ENCODE measurements at regions not wholly inside any gene's neighbourhood (a gene's known extent, or its start where the extent isn't known, plus 50 kb on each side); places are given as distances from the start of the nearest gene placed in this dataset.

GRCh38 chrX:33415459-33415858, 204.1 kb upstream of the DMD start:
- ATAC-seq (no peak), DNase-seq (ENCODE audit: low read depth, low spot score) (no peak), FAIRE-seq (no peak)
- in situ Hi-C loops (cut with MboI): no loop called here
- TF ChIP-seq YY1 (IDR thresholded peaks at IDR 0.05; ENCODE audit: low read depth, low read length): no peak
- TF ChIP-seq, protein P1, sequence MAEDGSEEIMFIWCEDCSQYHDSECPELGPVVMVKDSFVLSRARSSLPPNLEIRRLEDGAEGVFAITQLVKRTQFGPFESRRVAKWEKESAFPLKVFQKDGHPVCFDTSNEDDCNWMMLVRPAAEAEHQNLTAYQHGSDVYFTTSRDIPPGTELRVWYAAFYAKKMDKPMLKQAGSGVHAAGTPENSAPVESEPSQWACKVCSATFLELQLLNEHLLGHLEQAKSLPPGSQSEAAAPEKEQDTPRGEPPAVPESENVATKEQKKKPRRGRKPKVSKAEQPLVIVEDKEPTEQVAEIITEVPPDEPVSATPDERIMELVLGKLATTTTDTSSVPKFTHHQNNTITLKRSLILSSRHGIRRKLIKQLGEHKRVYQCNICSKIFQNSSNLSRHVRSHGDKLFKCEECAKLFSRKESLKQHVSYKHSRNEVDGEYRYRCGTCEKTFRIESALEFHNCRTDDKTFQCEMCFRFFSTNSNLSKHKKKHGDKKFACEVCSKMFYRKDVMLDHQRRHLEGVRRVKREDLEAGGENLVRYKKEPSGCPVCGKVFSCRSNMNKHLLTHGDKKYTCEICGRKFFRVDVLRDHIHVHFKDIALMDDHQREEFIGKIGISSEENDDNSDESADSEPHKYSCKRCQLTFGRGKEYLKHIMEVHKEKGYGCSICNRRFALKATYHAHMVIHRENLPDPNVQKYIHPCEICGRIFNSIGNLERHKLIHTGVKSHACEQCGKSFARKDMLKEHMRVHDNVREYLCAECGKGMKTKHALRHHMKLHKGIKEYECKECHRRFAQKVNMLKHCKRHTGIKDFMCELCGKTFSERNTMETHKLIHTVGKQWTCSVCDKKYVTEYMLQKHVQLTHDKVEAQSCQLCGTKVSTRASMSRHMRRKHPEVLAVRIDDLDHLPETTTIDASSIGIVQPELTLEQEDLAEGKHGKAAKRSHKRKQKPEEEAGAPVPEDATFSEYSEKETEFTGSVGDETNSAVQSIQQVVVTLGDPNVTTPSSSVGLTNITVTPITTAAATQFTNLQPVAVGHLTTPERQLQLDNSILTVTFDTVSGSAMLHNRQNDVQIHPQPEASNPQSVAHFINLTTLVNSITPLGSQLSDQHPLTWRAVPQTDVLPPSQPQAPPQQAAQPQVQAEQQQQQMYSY (CRISPR knock-in tag; IDR thresholded peaks at IDR 0.05): no peak
- TF ChIP-seq NFYB (IDR thresholded peaks at IDR 0.05; ENCODE audit: insufficient read depth, low read depth, low read length): no peak
- TF ChIP-seq SIX5 (IDR thresholded peaks at IDR 0.05; ENCODE audit: low read depth, low read length, severe bottlenecking): no peak
- TF ChIP-seq EGR1 (IDR thresholded peaks at IDR 0.05; ENCODE audit: borderline replicate concordance in 1 of 2, low read depth in 2 of 2, low read length in 2 of 2): no peak
- no peak for TF ChIP-seq KAT2A (conservative IDR thresholded peaks at IDR 0.05; ENCODE audit: control insufficient read depth, low read depth, low read length)
- no peak for TF ChIP-seq SRF (IDR thresholded peaks at IDR 0.05; ENCODE audit: low read depth in 2 of 2, low read length in 2 of 2)
- no peak for TF ChIP-seq CEBPB (IDR thresholded peaks at IDR 0.05; ENCODE audit: borderline replicate concordance in 1 of 2, low read depth in 2 of 2, low read length in 2 of 2)
- TF ChIP-seq NFYA (IDR thresholded peaks at IDR 0.05; ENCODE audit: borderline replicate concordance, low read depth, low read length): no peak
- TF ChIP-seq, protein P2, sequence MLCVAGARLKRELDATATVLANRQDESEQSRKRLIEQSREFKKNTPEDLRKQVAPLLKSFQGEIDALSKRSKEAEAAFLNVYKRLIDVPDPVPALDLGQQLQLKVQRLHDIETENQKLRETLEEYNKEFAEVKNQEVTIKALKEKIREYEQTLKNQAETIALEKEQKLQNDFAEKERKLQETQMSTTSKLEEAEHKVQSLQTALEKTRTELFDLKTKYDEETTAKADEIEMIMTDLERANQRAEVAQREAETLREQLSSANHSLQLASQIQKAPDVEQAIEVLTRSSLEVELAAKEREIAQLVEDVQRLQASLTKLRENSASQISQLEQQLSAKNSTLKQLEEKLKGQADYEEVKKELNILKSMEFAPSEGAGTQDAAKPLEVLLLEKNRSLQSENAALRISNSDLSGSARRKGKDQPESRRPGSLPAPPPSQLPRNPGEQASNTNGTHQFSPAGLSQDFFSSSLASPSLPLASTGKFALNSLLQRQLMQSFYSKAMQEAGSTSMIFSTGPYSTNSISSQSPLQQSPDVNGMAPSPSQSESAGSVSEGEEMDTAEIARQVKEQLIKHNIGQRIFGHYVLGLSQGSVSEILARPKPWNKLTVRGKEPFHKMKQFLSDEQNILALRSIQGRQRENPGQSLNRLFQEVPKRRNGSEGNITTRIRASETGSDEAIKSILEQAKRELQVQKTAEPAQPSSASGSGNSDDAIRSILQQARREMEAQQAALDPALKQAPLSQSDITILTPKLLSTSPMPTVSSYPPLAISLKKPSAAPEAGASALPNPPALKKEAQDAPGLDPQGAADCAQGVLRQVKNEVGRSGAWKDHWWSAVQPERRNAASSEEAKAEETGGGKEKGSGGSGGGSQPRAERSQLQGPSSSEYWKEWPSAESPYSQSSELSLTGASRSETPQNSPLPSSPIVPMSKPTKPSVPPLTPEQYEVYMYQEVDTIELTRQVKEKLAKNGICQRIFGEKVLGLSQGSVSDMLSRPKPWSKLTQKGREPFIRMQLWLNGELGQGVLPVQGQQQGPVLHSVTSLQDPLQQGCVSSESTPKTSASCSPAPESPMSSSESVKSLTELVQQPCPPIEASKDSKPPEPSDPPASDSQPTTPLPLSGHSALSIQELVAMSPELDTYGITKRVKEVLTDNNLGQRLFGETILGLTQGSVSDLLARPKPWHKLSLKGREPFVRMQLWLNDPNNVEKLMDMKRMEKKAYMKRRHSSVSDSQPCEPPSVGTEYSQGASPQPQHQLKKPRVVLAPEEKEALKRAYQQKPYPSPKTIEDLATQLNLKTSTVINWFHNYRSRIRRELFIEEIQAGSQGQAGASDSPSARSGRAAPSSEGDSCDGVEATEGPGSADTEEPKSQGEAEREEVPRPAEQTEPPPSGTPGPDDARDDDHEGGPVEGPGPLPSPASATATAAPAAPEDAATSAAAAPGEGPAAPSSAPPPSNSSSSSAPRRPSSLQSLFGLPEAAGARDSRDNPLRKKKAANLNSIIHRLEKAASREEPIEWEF (IDR thresholded peaks at IDR 0.05; ENCODE audit: insufficient replicate concordance, low read depth, low read length): no peak
- no peak for TF ChIP-seq BRCA1 (IDR thresholded peaks at IDR 0.05; ENCODE audit: low read depth, low read length)
- no peak for TF ChIP-seq BCL11A (IDR thresholded peaks at IDR 0.05; ENCODE audit: low read depth, low read length)
- no peak for TF ChIP-seq BACH1 (IDR thresholded peaks at IDR 0.05; ENCODE audit: borderline replicate concordance)
- H3K36me3 ChIP-seq (ENCODE audit: control insufficient read depth in 2 of 2, insufficient read depth in 2 of 2, low read length in 1 of 2): no peaks in the 10 kb centered on the region
- CTCF ChIA-PET: no interaction called here
- POLR2A ChIA-PET: no interaction called here
- intact Hi-C loops (cut with micrococcal nuclease; ENCODE audit: unreplicated experiment): no loop called here
- whole genome bisulfite sequencing (ENCODE audit: insufficient coverage, insufficient replicate concordance, low lambda C conversion rate, missing lambda C conversion rate): 28% methylated on average over 6 of the region's 6 CpGs
- H3K9me3 ChIP-seq (replicated peaks; ENCODE audit: control insufficient read depth, insufficient read depth, low read length): no peaks in the 10 kb centered on the region
- RAD21 ChIA-PET (ENCODE audit: unreplicated experiment): no interaction called here
- H3K4me2 ChIP-seq (ENCODE audit: control insufficient read depth, insufficient read depth): no peak overlapping the region
- H3K27me3 ChIP-seq (replicated peaks in 1 of 2; ENCODE audit: control insufficient read depth in 2 of 2, insufficient read depth in 2 of 2, low read length in 1 of 2): no peaks in the 10 kb centered on the region
- H3K9ac ChIP-seq (ENCODE audit: control insufficient read depth, insufficient read depth, low read length): no peak overlapping the region
- no TSS peak for BruUV-seq (replicated peaks)
- no peak overlapping the region for H3K27ac ChIP-seq (ENCODE audit: control insufficient read depth, insufficient read depth)
- no peak overlapping the region for H2AFZ ChIP-seq (ENCODE audit: control insufficient read depth, low read depth, low read length)
- no peaks in the 10 kb centered on the region for H4K20me1 ChIP-seq (ENCODE audit: control insufficient read depth, insufficient read depth)
- H3K4me1 ChIP-seq (ENCODE audit: control insufficient read depth, insufficient read depth, low read length): no peaks in the 10 kb centered on the region
- SMC1A ChIA-PET (ENCODE audit: uncharacterized antibody, unreplicated experiment): no interaction called here
- no peak overlapping the region for H3K4me3 ChIP-seq
- no peaks in the 10 kb centered on the region for H3K79me2 ChIP-seq (ENCODE audit: control insufficient read depth, insufficient read depth, low read length)
